ENCODE measurements at regions not wholly inside any gene's neighbourhood (a gene's known extent, or its start where the extent isn't known, plus 50 kb on each side); places are given as distances from the start of the nearest gene placed in this dataset.

DNA sequence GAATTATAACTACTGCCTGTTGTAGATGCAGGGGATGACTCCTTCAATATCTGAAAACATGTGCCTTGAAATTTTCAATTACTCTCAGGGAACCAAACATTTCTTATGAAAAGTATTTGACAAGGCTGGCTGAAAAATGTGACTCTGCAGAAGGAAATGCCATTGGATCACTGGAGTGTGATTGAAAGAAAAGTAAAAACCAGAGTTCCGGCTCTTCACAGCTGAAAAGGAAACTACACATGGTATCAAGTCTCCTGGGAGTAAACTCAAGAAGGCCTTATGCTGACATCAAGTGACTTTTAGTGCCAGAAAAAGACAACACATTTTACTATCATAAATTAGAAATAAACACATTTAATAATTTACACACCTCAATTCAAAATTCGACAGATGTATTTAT, 693.0 kb downstream of the LRFN5 start:
- ATAC-seq, result no peak

GRCh38 chr14:42293180-42293579, 686.5 kb downstream of the LRFN5 start:
- TF ChIP-seq SNAI2 (CRISPR knock-in tag; IDR thresholded peaks at IDR 0.05), result no peak
- TF ChIP-seq CREB5 (CRISPR knock-in tag; IDR thresholded peaks at IDR 0.05; ENCODE audit: low read depth), result no peak
- TF ChIP-seq ZNF8 (CRISPR knock-in tag; IDR thresholded peaks at IDR 0.05), result no peak
- no peak for TF ChIP-seq ZFP30 (CRISPR knock-in tag; IDR thresholded peaks at IDR 0.05)
- no peak for TF ChIP-seq RARB (CRISPR knock-in tag; IDR thresholded peaks at IDR 0.05)
- no peak for TF ChIP-seq ZNF70 (CRISPR knock-in tag; IDR thresholded peaks at IDR 0.05)
- TF ChIP-seq ZFP3 (CRISPR knock-in tag; IDR thresholded peaks at IDR 0.05), result no peak
- no peak for TF ChIP-seq OSR1 (CRISPR knock-in tag; IDR thresholded peaks at IDR 0.05)
- TF ChIP-seq ZNF565 (CRISPR knock-in tag; conservative IDR thresholded peaks at IDR 0.05; ENCODE audit: low read depth), result no peak
- no peak for TF ChIP-seq CSDC2 (CRISPR knock-in tag; IDR thresholded peaks at IDR 0.05)
- TF ChIP-seq TOX (CRISPR knock-in tag; IDR thresholded peaks at IDR 0.05; ENCODE audit: borderline replicate concordance), result no peak
- ATAC-seq, result no peak

More for the DNA sequence above, 693.0 kb downstream of the LRFN5 start:
- TF ChIP-seq GLIS3 (CRISPR knock-in tag; IDR thresholded peaks at IDR 0.05), result no peak
- TF ChIP-seq ZC3H10 (CRISPR knock-in tag; IDR thresholded peaks at IDR 0.05), result no peak
- no peak for TF ChIP-seq CSRNP3 (CRISPR knock-in tag; IDR thresholded peaks at IDR 0.05)
- TF ChIP-seq CSDC2 (CRISPR knock-in tag; IDR thresholded peaks at IDR 0.05), result no peak
- TF ChIP-seq TCF4 (CRISPR knock-in tag; IDR thresholded peaks at IDR 0.05; ENCODE audit: borderline replicate concordance), result no peak
- no peak for TF ChIP-seq ZNF70 (CRISPR knock-in tag; IDR thresholded peaks at IDR 0.05)
- TF ChIP-seq BACH2 (CRISPR knock-in tag; IDR thresholded peaks at IDR 0.05; ENCODE audit: borderline replicate concordance), result no peak
- TF ChIP-seq TOX (CRISPR knock-in tag; IDR thresholded peaks at IDR 0.05; ENCODE audit: borderline replicate concordance), result no peak
- no peak for TF ChIP-seq CREB5 (CRISPR knock-in tag; IDR thresholded peaks at IDR 0.05; ENCODE audit: low read depth)
- TF ChIP-seq, protein P1, sequence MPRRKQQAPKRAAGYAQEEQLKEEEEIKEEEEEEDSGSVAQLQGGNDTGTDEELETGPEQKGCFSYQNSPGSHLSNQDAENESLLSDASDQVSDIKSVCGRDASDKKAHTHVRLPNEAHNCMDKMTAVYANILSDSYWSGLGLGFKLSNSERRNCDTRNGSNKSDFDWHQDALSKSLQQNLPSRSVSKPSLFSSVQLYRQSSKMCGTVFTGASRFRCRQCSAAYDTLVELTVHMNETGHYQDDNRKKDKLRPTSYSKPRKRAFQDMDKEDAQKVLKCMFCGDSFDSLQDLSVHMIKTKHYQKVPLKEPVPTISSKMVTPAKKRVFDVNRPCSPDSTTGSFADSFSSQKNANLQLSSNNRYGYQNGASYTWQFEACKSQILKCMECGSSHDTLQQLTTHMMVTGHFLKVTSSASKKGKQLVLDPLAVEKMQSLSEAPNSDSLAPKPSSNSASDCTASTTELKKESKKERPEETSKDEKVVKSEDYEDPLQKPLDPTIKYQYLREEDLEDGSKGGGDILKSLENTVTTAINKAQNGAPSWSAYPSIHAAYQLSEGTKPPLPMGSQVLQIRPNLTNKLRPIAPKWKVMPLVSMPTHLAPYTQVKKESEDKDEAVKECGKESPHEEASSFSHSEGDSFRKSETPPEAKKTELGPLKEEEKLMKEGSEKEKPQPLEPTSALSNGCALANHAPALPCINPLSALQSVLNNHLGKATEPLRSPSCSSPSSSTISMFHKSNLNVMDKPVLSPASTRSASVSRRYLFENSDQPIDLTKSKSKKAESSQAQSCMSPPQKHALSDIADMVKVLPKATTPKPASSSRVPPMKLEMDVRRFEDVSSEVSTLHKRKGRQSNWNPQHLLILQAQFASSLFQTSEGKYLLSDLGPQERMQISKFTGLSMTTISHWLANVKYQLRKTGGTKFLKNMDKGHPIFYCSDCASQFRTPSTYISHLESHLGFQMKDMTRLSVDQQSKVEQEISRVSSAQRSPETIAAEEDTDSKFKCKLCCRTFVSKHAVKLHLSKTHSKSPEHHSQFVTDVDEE (CRISPR knock-in tag; IDR thresholded peaks at IDR 0.05), result no peak
- TF ChIP-seq ISL1 (CRISPR knock-in tag; IDR thresholded peaks at IDR 0.05), result no peak
- TF ChIP-seq ESRRG (CRISPR knock-in tag; IDR thresholded peaks at IDR 0.05), result no peak
- TF ChIP-seq ZNF565 (CRISPR knock-in tag; conservative IDR thresholded peaks at IDR 0.05; ENCODE audit: low read depth), result no peak
- no peak for TF ChIP-seq OSR1 (CRISPR knock-in tag; IDR thresholded peaks at IDR 0.05)
- TF ChIP-seq ARNTL (CRISPR knock-in tag; IDR thresholded peaks at IDR 0.05; ENCODE audit: borderline replicate concordance, low read depth), result no peak
- no peak for TF ChIP-seq RARB (CRISPR knock-in tag; IDR thresholded peaks at IDR 0.05)
- no peak for TF ChIP-seq ZFP3 (CRISPR knock-in tag; IDR thresholded peaks at IDR 0.05)
- no peak for TF ChIP-seq PATZ1 (CRISPR knock-in tag; IDR thresholded peaks at IDR 0.05; ENCODE audit: borderline replicate concordance)
- no peak for TF ChIP-seq ZFP30 (CRISPR knock-in tag; IDR thresholded peaks at IDR 0.05)

DNA sequence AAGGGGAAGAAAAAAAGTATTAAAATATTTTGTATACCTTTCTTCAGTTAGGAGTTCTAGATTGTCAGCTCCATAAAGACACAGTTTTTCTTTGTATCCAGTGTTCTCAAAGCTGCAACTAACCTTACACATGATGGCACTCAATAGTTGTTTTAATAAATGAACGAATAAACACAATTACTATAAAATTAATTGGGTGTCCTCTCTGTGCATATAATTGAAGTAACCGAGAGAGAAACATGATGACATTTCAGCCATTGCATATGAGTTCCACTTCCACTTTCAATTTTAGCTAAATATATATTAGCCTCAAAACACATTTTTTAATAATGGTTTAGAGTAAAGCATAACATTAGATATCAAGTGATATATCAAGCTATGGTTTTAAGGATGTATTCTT, 671.2 kb downstream of the LRFN5 start:
- no peak for ATAC-seq

More for the DNA sequence above, 671.2 kb downstream of the LRFN5 start:
- TF ChIP-seq PATZ1 (CRISPR knock-in tag; IDR thresholded peaks at IDR 0.05; ENCODE audit: borderline replicate concordance) (no peak), SNAI2 (CRISPR knock-in tag; IDR thresholded peaks at IDR 0.05) (no peak), ZNF70 (CRISPR knock-in tag; IDR thresholded peaks at IDR 0.05) (no peak), ARNTL (CRISPR knock-in tag; IDR thresholded peaks at IDR 0.05; ENCODE audit: borderline replicate concordance, low read depth) (no peak), ESRRG (CRISPR knock-in tag; IDR thresholded peaks at IDR 0.05) (no peak), BACH2 (CRISPR knock-in tag; IDR thresholded peaks at IDR 0.05; ENCODE audit: borderline replicate concordance) (no peak), ISL1 (CRISPR knock-in tag; IDR thresholded peaks at IDR 0.05) (no peak)
